Liver (tissue), 8 donors: ENCODE measurements at regions not wholly inside any gene's neighbourhood (a gene's known extent, or its start where the extent isn't known, plus 50 kb on each side); places are given as distances from the start of the nearest gene placed in this dataset.

Source experiments
- DNase-seq: peaks from one replicate; pipeline ENCODE4 v3.0.0-alpha.2; 2017; ENCODE audit warnings: low spot score
- H3K27ac ChIP-seq, 2 donors: one replicate each; pipeline ENCODE4 v1.7.0; 2013; ENCODE audit warnings: inconsistent platforms in 2 of 2, low read length in 2 of 2, control low read depth in 1 of 2, low read depth in 1 of 2, mild to moderate bottlenecking in 1 of 2
- H3K27me3 ChIP-seq, 4 donors: one replicate each; pipeline versions ENCODE4 v1.6.1 to v1.7.0; 2013; ENCODE audit warnings: low read length in 3 of 4, inconsistent platforms in 1 of 4, mild to moderate bottlenecking in 1 of 4, moderate library complexity in 1 of 4; ENCODE audit not compliant: control insufficient read depth in 4 of 4, insufficient read depth in 4 of 4
- H3K36me3 ChIP-seq, 4 donors: one replicate each; pipeline versions ENCODE4 v1.6.1 to v1.7.0; 2013; ENCODE audit warnings: low read length in 3 of 4, mild to moderate bottlenecking in 3 of 4, low read depth in 1 of 4, moderate library complexity in 1 of 4; ENCODE audit not compliant: control insufficient read depth in 4 of 4, insufficient read depth in 3 of 4
- H3K4me1 ChIP-seq, 4 donors: one replicate each; pipeline versions ENCODE4 v1.6.1 to v1.7.0; 2013; ENCODE audit warnings: low read length in 3 of 4, mild to moderate bottlenecking in 3 of 4, moderate library complexity in 1 of 4; ENCODE audit not compliant: control insufficient read depth in 4 of 4, insufficient read depth in 4 of 4
- H3K4me3 ChIP-seq, 3 donors: one replicate each; pipeline versions ENCODE4 v1.6.1 to v1.7.0; 2013; ENCODE audit warnings: low read length in 3 of 3, control low read depth in 1 of 3, low read depth in 1 of 3, mild to moderate bottlenecking in 1 of 3
- H3K9ac ChIP-seq, 2 donors: one replicate each; pipeline ENCODE4 v1.7.0; 2013; ENCODE audit warnings: low read length in 2 of 2, mild to moderate bottlenecking in 2 of 2, moderate library complexity in 2 of 2, control low read depth in 1 of 2, low read depth in 1 of 2
- H3K9me3 ChIP-seq, 4 donors: one replicate each; pipeline versions ENCODE4 v1.6.1 to v1.7.0; 2013; ENCODE audit warnings: low read length in 3 of 4; ENCODE audit not compliant: control insufficient read depth in 4 of 4
- CTCF ChIP-seq: fragments of 150-350 bp; IDR thresholded peaks from 2 replicates; pipeline ENCODE4 v1.5.1; 2017; ENCODE audit warnings: improper control_type of control experiment, low read depth, low read length; ENCODE audit not compliant: missing input control
- FOXA2 ChIP-seq: IDR thresholded peaks from 2 replicates; pipeline ENCODE4 v1.6.1; 2016; ENCODE audit warnings: antibody characterized with exemption
- GABPA ChIP-seq, 2 donors: IDR thresholded peaks in 1 of 2; conservative IDR thresholded peaks in 1 of 2; 2 replicates each; pipeline ENCODE4 v1.6.1; 2016; ENCODE audit warnings: antibody characterized with exemption in 2 of 2, mild to moderate bottlenecking in 1 of 2, moderate library complexity in 1 of 2
- HNF4A ChIP-seq, 2 donors: conservative IDR thresholded peaks; 2 replicates each; pipeline ENCODE4 v1.6.1; 2016; ENCODE audit warnings: antibody characterized with exemption in 2 of 2, mild to moderate bottlenecking in 2 of 2
- HNF4G ChIP-seq: IDR thresholded peaks from 2 replicates; pipeline ENCODE4 v1.6.1; 2016; ENCODE audit warnings: antibody characterized with exemption
- JUND ChIP-seq, 2 donors: IDR thresholded peaks; 2 replicates each; pipeline ENCODE4 v1.6.1; 2016; ENCODE audit warnings: antibody characterized with exemption in 2 of 2
- NR2F2 ChIP-seq: IDR thresholded peaks from 2 replicates; pipeline ENCODE4 v1.6.1; 2016; ENCODE audit warnings: antibody characterized with exemption
- RAD21 ChIP-seq, 2 donors: IDR thresholded peaks; 2 replicates each; pipeline ENCODE4 v1.6.1; 2016; ENCODE audit warnings: antibody characterized with exemption in 2 of 2, mild to moderate bottlenecking in 2 of 2
- REST ChIP-seq: IDR thresholded peaks from 2 replicates; pipeline ENCODE4 v1.6.1; 2016; ENCODE audit warnings: antibody characterized with exemption, mild to moderate bottlenecking
- SP1 ChIP-seq: IDR thresholded peaks from 2 replicates; pipeline ENCODE4 v1.6.1; 2018; ENCODE audit warnings: antibody characterized with exemption, mild to moderate bottlenecking
- TAF1 ChIP-seq: conservative IDR thresholded peaks from 2 replicates; pipeline ENCODE4 v1.6.1; 2016; ENCODE audit warnings: antibody characterized with exemption, mild to moderate bottlenecking
- YY1 ChIP-seq: IDR thresholded peaks from 2 replicates; pipeline ENCODE4 v1.6.1; 2016; ENCODE audit warnings: antibody characterized with exemption, mild to moderate bottlenecking
- whole genome bisulfite sequencing: extraction: QIAGEN DNeasy Blood & Tissue Kit; methylation state at CpG from one replicate; pipeline ENCODE4 v1.1.7; 2013; 5-methylcytosine and 5-hydroxymethylcytosine counted together
- TF ChIP-seq, protein P1 (sequence below): IDR thresholded peaks from 2 replicates; pipeline ENCODE4 v1.6.1; 2016; ENCODE audit warnings: antibody characterized with exemption
- TF ChIP-seq, protein P2 (sequence below): IDR thresholded peaks from 2 replicates; pipeline ENCODE4 v1.6.1; 2016; ENCODE audit warnings: antibody characterized with exemption
- donor health status: healthy.
- donor health status: healthy.
- donor health status: healthy.
- donor health status: healthy.
- donor health status: healthy.

- no peak overlapping the region for H3K4me3 ChIP-seq
- WGBS = 59% methylated on average over 3 of the region's 3 CpGs
- H3K27me3 ChIP-seq = no peaks in the 10 kb centered on the region
- H3K4me1 ChIP-seq = no peaks in the 10 kb centered on the region
- H3K9ac ChIP-seq = no peak overlapping the region
- H3K36me3 ChIP-seq = no peaks in the 10 kb centered on the region
- H3K9me3 ChIP-seq = no peaks in the 10 kb centered on the region
- no peak for TF ChIP-seq FOXA2
- no peak for TF ChIP-seq HNF4G
- TF ChIP-seq HNF4A (conservative IDR thresholded peaks at IDR 0.05) = no peak
- no peak for TF ChIP-seq TAF1
- TF ChIP-seq, protein P1, sequence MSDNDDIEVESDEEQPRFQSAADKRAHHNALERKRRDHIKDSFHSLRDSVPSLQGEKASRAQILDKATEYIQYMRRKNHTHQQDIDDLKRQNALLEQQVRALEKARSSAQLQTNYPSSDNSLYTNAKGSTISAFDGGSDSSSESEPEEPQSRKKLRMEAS = no peak
- no peak for TF ChIP-seq RAD21 (IDR thresholded peaks at IDR 0.05)
- TF ChIP-seq, protein P2, sequence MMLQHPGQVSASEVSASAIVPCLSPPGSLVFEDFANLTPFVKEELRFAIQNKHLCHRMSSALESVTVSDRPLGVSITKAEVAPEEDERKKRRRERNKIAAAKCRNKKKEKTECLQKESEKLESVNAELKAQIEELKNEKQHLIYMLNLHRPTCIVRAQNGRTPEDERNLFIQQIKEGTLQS = no peak
- no peak for TF ChIP-seq YY1
- no peak for TF ChIP-seq REST
- DNase-seq = no peak
- H3K27ac ChIP-seq = no peak overlapping the region
These were observed 265.8 kb upstream of the MEIS1 start for GRCh38 chr2:66169076-66169475.

GRCh38 chr2:66164470-66164869 lies 270.5 kb upstream of the MEIS1 start:
- peaks cover 0 to under 1% (median 0%) of the 10 kb centered on the region in 4 donors for H3K9me3 ChIP-seq
- no peak for TF ChIP-seq SP1
- TF ChIP-seq, protein P2 = no peak
- TF ChIP-seq GABPA (IDR thresholded peaks at IDR 0.05 in 1 of 2, conservative IDR thresholded peaks at IDR 0.05 in 1 of 2) = no peak
- no peak for TF ChIP-seq NR2F2
- no peak for TF ChIP-seq TAF1
- no peak for TF ChIP-seq HNF4G
- TF ChIP-seq REST = no peak
- no peak for TF ChIP-seq HNF4A (conservative IDR thresholded peaks at IDR 0.05)
- no peak for TF ChIP-seq CTCF
- no peak for TF ChIP-seq FOXA2
- no peak for TF ChIP-seq JUND (IDR thresholded peaks at IDR 0.05)
- H3K9ac ChIP-seq = no peak overlapping the region
- no peaks in the 10 kb centered on the region for H3K27me3 ChIP-seq
- no peak overlapping the region for H3K27ac ChIP-seq
- DNase-seq = no peak
- no peaks in the 10 kb centered on the region for H3K4me1 ChIP-seq
- WGBS = 84% methylated on average over 4 of the region's 4 CpGs
- no peak overlapping the region for H3K4me3 ChIP-seq
- no peaks in the 10 kb centered on the region for H3K36me3 ChIP-seq
